Nephron (organoid): ENCODE measurements at regions not wholly inside any gene's neighbourhood (a gene's known extent, or its start where the extent isn't known, plus 50 kb on each side); places are given as distances from the start of the nearest gene placed in this dataset.

Experiments used
- H3K27ac Mint-ChIP-seq, 3 experiments: 2 replicates each; pipeline ENCODE4 v1.8.0; 2020; ENCODE audit warnings: mixed read lengths in 3 of 3, mild to moderate bottlenecking in 2 of 3, moderate library complexity in 1 of 3
- H3K27me3 Mint-ChIP-seq: 2 replicates; pipeline ENCODE4 v1.8.0; 2021; ENCODE audit warnings: low read depth, mild to moderate bottlenecking, moderate library complexity, mixed read lengths
- H3K36me3 Mint-ChIP-seq: 2 replicates; pipeline ENCODE4 v1.8.0; 2020; ENCODE audit warnings: low read depth, mixed read lengths
- H3K4me1 Mint-ChIP-seq: 2 replicates; pipeline ENCODE4 v1.8.0; 2020; ENCODE audit warnings: mixed read lengths
- H3K4me3 Mint-ChIP-seq, 3 experiments: 2 replicates each; pipeline ENCODE4 v1.8.0; 2020; ENCODE audit warnings: mild to moderate bottlenecking in 3 of 3, mixed read lengths in 3 of 3, moderate library complexity in 2 of 3
- H3K9me3 Mint-ChIP-seq: 2 replicates; pipeline ENCODE4 v1.8.0; 2020; ENCODE audit warnings: mixed read lengths
- CTCF ChIP-seq, 3 experiments: fragments of 200-600 bp; sonication (generic); IDR thresholded peaks; one replicate each; pipeline ENCODE4 v1.5.0; 2021; ENCODE audit warnings: antibody characterized with exemption in 3 of 3; ENCODE audit not compliant: unreplicated experiment in 3 of 3

DNA sequence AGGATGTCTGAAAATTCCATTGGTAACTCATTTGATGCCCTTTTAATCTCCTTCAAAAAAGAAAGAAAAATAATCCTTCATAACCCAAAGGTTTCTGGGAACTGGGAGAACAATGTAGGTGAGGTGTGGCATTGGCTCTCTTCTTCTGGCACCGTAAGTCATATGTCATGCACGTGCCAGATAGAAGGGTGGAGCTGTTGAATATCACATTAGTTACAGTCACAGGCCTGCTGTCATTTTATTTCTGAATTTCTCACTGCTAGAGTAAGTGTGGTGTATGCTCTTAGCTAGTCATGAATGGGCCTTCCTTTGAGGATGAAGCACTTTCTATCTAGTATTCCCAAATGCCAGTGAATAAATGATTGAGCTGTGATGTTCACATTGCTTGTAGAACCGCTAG is 201.8 kb upstream of the SGCD start:
- Mint-ChIP-seq H3K27ac (no peak overlapping the region), H3K27me3 (no peaks in the 10 kb centered on the region), H3K4me3 (no peak overlapping the region), H3K4me1 (peaks cover 13% of the 10 kb centered on the region), H3K36me3 (no peaks in the 10 kb centered on the region), H3K9me3 (no peaks in the 10 kb centered on the region)
- no peak for TF ChIP-seq CTCF (IDR thresholded peaks at IDR 0.05; ENCODE audit: unreplicated experiment in 3 of 3)

GRCh38 chr5:156126716-156127115 is 200.2 kb upstream of the SGCD start:
- Mint-ChIP-seq H3K4me3 (no peak overlapping the region), H3K4me1 (no peaks in the 10 kb centered on the region), H3K36me3 (no peaks in the 10 kb centered on the region), H3K27me3 (no peaks in the 10 kb centered on the region), H3K9me3 (no peaks in the 10 kb centered on the region), H3K27ac (no peak overlapping the region)
- no peak for TF ChIP-seq CTCF (IDR thresholded peaks at IDR 0.05; ENCODE audit: unreplicated experiment in 3 of 3)

DNA sequence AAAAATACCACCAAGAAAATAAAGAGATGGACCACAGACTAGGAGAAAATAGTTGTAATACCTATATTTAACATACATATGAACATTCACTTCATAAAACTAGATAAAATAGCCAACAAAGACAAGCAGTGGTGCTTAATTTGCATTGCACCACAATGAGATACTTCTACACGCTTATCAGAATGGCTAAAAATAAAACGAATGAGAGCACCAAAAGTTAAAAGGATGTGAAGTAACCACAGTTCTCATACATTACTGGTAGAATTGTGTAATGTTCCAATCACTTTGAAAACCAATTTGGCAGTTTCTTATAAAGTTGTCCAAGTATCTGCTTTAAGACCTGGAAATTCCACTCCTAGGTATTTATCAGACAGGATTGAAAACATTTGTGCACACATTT is 198.9 kb upstream of the SGCD start:
- Mint-ChIP-seq H3K4me3 (no peak overlapping the region), H3K9me3 (no peaks in the 10 kb centered on the region), H3K27ac (no peak overlapping the region), H3K36me3 (no peaks in the 10 kb centered on the region), H3K27me3 (no peaks in the 10 kb centered on the region), H3K4me1 (no peaks in the 10 kb centered on the region)
- TF ChIP-seq CTCF (IDR thresholded peaks at IDR 0.05; ENCODE audit: unreplicated experiment in 3 of 3): no peak

- Mint-ChIP-seq H3K27ac (no peak overlapping the region), H3K4me3 (no peak overlapping the region), H3K9me3 (no peaks in the 10 kb centered on the region), H3K27me3 (no peaks in the 10 kb centered on the region), H3K36me3 (no peaks in the 10 kb centered on the region), H3K4me1 (no peaks in the 10 kb centered on the region)
- TF ChIP-seq CTCF (IDR thresholded peaks at IDR 0.05; ENCODE audit: unreplicated experiment in 3 of 3): no peak
Measured at GRCh38 chr5:156134216-156134615, 192.7 kb upstream of the SGCD start.

DNA sequence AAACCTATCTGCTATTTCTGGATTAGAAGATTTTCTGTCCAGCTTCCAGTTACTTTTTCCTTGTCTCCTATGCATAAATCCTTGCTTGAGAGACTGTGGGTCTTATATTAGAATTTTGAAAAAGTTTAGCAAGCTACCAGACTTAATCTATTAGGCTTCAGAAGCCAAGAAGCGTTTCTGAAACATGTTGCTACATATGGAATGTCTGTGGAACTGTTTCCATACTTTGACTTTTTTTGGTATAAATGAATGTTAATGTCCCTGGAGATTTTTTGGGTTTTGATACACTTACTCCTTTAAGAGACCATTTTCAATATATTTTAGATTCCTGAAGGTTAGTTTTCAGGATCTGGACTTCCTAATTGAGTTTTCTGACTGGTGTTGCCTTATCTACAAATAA is 191.4 kb upstream of the SGCD start:
- no peak for TF ChIP-seq CTCF (IDR thresholded peaks at IDR 0.05; ENCODE audit: unreplicated experiment in 3 of 3)
- H3K9me3 Mint-ChIP-seq: peaks cover 2% of the 10 kb centered on the region

DNA sequence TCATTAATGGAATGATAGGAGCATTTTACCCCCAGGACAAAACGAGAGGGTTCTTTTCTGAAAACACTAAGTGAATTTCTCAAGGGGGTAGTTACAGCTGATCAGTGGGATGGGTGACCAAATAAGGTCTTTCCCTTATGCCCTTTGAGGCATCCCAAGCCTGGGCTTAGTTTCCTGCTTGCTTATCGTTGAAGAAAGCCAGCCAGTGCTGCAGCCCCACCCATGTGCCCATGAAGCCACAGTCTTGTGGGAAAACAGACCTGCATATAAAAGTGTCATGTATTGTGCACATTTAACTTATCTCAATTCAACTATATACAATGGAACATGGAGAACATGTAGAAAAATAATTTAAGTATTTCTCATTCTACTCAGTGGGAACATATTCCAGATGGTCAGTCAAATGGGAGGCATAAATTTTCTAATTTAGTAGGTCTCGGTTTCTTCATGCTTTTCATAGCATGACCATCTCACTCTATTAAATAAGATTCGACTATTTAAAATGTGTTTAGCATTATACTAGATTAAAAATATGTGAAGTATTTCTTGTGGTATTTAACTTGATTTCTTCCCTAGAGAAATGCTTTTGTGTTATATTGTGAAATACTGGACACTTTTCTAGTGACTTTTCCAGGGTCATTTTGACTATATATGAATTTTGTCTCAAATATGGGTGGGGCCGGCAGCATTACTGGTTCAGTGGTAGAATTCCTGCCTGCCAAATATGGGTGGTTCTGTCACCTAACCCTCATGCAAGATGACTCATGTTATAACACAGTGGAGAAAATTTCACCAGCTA is 189.7 kb upstream of the SGCD start:
- Mint-ChIP-seq H3K9me3 (peaks cover 12% of the 10 kb centered on the region), H3K4me3 (no peak overlapping the region), H3K4me1 (no peaks in the 10 kb centered on the region), H3K36me3 (no peaks in the 10 kb centered on the region), H3K27ac (no peak overlapping the region), H3K27me3 (no peaks in the 10 kb centered on the region)
- TF ChIP-seq CTCF (IDR thresholded peaks at IDR 0.05; ENCODE audit: unreplicated experiment in 3 of 3): no peak

More for the DNA sequence above, 191.4 kb upstream of the SGCD start:
- Mint-ChIP-seq H3K27me3 (no peaks in the 10 kb centered on the region), H3K27ac (no peak overlapping the region), H3K36me3 (no peaks in the 10 kb centered on the region), H3K4me1 (no peaks in the 10 kb centered on the region), H3K4me3 (no peak overlapping the region)
